ENCODE measurements at regions not wholly inside any gene's neighbourhood (a gene's known extent, or its start where the extent isn't known, plus 50 kb on each side); places are given as distances from the start of the nearest gene placed in this dataset.

GRCh38 chr10:36301139-36301538 is 659.0 kb upstream of the FZD8 start:
- ATAC-seq (no peak), DNase-seq (no peak)
- no peaks in the 10 kb centered on the region for H3K27me3 ChIP-seq
- H3K27ac ChIP-seq = no peak overlapping the region
- WGBS, 2 donors = 88 to 89% methylated on average over 2 of the region's 2 CpGs
- no peaks in the 10 kb centered on the region for H3K9me3 ChIP-seq
- H3K36me3 ChIP-seq = no peaks in the 10 kb centered on the region
- H3K4me3 ChIP-seq = no peak overlapping the region
- intact Hi-C loops (cut with DNase I) = no loop called here
- no peaks in the 10 kb centered on the region for H3K4me1 ChIP-seq
- no peak for TF ChIP-seq CTCF (IDR thresholded peaks at IDR 0.05)

- Histone ChIP-seq H3K27me3 (no peaks in the 10 kb centered on the region), H3K9me3 (peaks cover 0 to 48% (median 23%) of the 10 kb centered on the region in 11 donors), H3K36me3 (no peaks in the 10 kb centered on the region), H3K4me1 (no peaks in the 10 kb centered on the region), H3K27ac (no peak overlapping the region), H3K4me3 (no peak overlapping the region)
- intact Hi-C loops (cut with DNase I) = no loop called here
- ATAC-seq (no peak), DNase-seq (no peak)
- no peak for TF ChIP-seq CTCF (IDR thresholded peaks at IDR 0.05)
- WGBS, 2 donors = 96 to 98% methylated on average over 14 of the region's 14 CpGs
These were observed 641.7 kb upstream of the FZD8 start for GRCh38 chr10:36283827-36284226.

- ATAC-seq (no peak), DNase-seq (no peak)
- Histone ChIP-seq H3K4me1 (no peaks in the 10 kb centered on the region), H3K27me3 (no peaks in the 10 kb centered on the region), H3K4me3 (no peak overlapping the region), H3K9me3 (peaks cover 0 to 28% (median 13%) of the 10 kb centered on the region in 11 donors), H3K36me3 (no peaks in the 10 kb centered on the region), H3K27ac (no peak overlapping the region)
- TF ChIP-seq CTCF (IDR thresholded peaks at IDR 0.05) = no peak
- WGBS, 2 donors = 46 to 60% methylated on average over 3 of the region's 3 CpGs
- intact Hi-C loops (cut with DNase I) = no loop called here
These were observed 639.8 kb upstream of the FZD8 start for GRCh38 chr10:36281831-36282331.

- intact Hi-C loops (cut with DNase I) = no loop called here
- ATAC-seq (no peak), DNase-seq (no peak)
- H3K27ac ChIP-seq = no peak overlapping the region
- WGBS, 2 donors = 98% methylated on average over 11 of the region's 11 CpGs
- no peak for TF ChIP-seq CTCF (IDR thresholded peaks at IDR 0.05)
- H3K4me3 ChIP-seq = no peak overlapping the region
- no peaks in the 10 kb centered on the region for H3K36me3 ChIP-seq
- no peaks in the 10 kb centered on the region for H3K27me3 ChIP-seq
- no peaks in the 10 kb centered on the region for H3K4me1 ChIP-seq
- peaks cover 0 to 20% (median 4%) of the 10 kb centered on the region in 11 donors for H3K9me3 ChIP-seq
These were observed 638.9 kb upstream of the FZD8 start for GRCh38 chr10:36280890-36281499.

Measured in heart right ventricle (tissue), 16 donors.